Cardiac muscle cell (in vitro differentiated cells and primary cell): ENCODE measurements at regions not wholly inside any gene's neighbourhood (a gene's known extent, or its start where the extent isn't known, plus 50 kb on each side); places are given as distances from the start of the nearest gene placed in this dataset.
A peak's percentile ranks its signal among the peaks of the same experiment; 100 is the strongest.

Experiments
- DNase-seq, 2 donors: peaks; one replicate each; pipeline versions ENCODE4 v3.0.0 to v3.0.0-alpha.2; 2010 to 2017; ENCODE audit warnings: low read depth in 1 of 2, low spot score in 1 of 2
- H3K27ac ChIP-seq: fragments of 200-600 bp; sonication (generic); 2 replicates; pipeline ENCODE4 v1.5.1; 2016
- H3K27me3 ChIP-seq: fragments of 200-600 bp; sonication (generic); 2 replicates; pipeline ENCODE4 v1.6.0; 2016; ENCODE audit warnings: control low read depth
- H3K36me3 ChIP-seq: fragments of 200-600 bp; sonication (generic); 2 replicates; pipeline ENCODE4 v1.5.1; 2016; ENCODE audit warnings: control low read depth
- H3K4me1 ChIP-seq: fragments of 200-600 bp; sonication (generic); 2 replicates; pipeline ENCODE4 v1.8.1; 2017; ENCODE audit warnings: low read depth, mild to moderate bottlenecking, mixed run types
- H3K4me3 ChIP-seq: fragments of 200-600 bp; sonication (generic); 2 replicates; pipeline ENCODE4 v1.5.1; 2016; ENCODE audit warnings: mild to moderate bottlenecking
- H3K9me3 ChIP-seq: fragments of 200-600 bp; sonication (generic); 2 replicates; pipeline ENCODE4 v1.5.1; 2017; ENCODE audit warnings: low read depth, mild to moderate bottlenecking, control low read depth
- TF ChIP-seq, protein P1 (sequence below): IDR thresholded peaks from 2 replicates; pipeline ENCODE4 v1.5.1; 2012; ENCODE audit warnings: low read depth, mild to moderate bottlenecking, low read length

DNA sequence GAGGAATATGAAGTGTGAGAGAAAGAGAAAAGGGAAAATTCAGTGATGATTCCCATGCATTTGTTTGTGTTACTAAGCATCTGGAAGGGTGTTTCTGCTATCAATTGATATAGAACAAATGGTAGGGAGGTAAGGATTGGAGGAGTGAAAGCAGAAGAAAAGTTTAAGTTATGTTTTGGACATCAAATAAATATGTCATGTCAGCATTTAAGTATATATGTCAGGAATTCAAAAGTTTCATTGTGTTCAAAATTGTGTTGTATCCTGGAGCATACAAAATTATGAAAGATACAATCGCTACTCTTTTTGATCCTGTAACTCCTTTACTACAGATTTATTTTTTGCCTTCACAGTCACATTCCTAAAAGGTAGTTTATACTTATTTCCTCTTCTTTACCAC is 885.8 kb downstream of the KCNA4 start:
- no peaks in the 10 kb centered on the region for H3K36me3 ChIP-seq
- TF ChIP-seq, protein P1, sequence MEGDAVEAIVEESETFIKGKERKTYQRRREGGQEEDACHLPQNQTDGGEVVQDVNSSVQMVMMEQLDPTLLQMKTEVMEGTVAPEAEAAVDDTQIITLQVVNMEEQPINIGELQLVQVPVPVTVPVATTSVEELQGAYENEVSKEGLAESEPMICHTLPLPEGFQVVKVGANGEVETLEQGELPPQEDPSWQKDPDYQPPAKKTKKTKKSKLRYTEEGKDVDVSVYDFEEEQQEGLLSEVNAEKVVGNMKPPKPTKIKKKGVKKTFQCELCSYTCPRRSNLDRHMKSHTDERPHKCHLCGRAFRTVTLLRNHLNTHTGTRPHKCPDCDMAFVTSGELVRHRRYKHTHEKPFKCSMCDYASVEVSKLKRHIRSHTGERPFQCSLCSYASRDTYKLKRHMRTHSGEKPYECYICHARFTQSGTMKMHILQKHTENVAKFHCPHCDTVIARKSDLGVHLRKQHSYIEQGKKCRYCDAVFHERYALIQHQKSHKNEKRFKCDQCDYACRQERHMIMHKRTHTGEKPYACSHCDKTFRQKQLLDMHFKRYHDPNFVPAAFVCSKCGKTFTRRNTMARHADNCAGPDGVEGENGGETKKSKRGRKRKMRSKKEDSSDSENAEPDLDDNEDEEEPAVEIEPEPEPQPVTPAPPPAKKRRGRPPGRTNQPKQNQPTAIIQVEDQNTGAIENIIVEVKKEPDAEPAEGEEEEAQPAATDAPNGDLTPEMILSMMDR = no peak
- no peak overlapping the region for H3K27ac ChIP-seq

DNA sequence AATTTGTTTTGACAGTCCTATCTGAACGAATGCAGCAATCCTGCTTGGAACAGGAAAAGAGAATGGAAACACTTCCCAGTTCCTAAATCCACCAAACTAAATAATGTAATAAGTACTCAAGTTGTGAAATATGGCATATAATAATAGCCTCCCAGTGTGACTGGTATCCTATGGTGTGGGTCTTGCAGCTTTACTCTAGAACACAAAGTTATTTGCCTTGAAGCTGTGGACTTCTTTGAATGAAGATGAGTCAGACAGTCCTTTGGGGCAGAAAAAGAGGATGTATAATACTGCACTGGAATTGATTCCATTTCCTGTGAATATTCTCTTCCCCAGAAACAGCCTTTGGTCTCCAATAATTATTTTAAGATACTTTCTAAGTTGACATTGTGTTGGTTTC is 887.0 kb downstream of the KCNA4 start:
- Histone ChIP-seq H3K27ac (no peak overlapping the region), H3K4me3 (no peak overlapping the region), H3K9me3 (no peaks in the 10 kb centered on the region), H3K4me1 (no peaks in the 10 kb centered on the region), H3K27me3 (no peaks in the 10 kb centered on the region), H3K36me3 (no peaks in the 10 kb centered on the region)
- TF ChIP-seq, protein P1 = no peak
- DNase-seq = peak in 1 of 2 donors; percentile 38

More for the DNA sequence above, 885.8 kb downstream of the KCNA4 start:
- DNase-seq = no peak
- Histone ChIP-seq H3K4me3 (no peak overlapping the region), H3K9me3 (no peaks in the 10 kb centered on the region), H3K4me1 (no peaks in the 10 kb centered on the region), H3K27me3 (no peaks in the 10 kb centered on the region)

DNA sequence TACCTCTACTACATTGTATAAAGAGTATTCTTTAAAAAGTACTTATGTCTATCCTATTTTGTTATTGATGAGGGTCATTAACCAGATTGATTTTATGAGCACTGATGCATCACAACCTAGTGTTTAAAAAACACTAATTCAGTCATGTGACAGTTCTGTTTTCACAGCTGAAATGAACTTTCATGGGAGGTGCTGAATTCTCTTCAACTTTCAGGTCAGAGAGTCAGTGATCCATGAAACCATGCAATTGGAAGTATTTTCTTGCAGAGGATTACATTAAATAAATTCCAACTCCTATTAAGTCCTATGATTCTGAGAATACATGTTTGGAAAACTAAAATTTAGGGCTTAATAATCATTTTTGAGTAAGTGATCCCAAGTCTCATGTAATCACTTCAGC is 889.4 kb downstream of the KCNA4 start:
- Histone ChIP-seq H3K4me3 (no peak overlapping the region), H3K27ac (no peak overlapping the region), H3K27me3 (no peaks in the 10 kb centered on the region), H3K36me3 (no peaks in the 10 kb centered on the region), H3K4me1 (no peaks in the 10 kb centered on the region), H3K9me3 (no peaks in the 10 kb centered on the region)
- TF ChIP-seq, protein P1 = no peak
- DNase-seq = no peak

DNA sequence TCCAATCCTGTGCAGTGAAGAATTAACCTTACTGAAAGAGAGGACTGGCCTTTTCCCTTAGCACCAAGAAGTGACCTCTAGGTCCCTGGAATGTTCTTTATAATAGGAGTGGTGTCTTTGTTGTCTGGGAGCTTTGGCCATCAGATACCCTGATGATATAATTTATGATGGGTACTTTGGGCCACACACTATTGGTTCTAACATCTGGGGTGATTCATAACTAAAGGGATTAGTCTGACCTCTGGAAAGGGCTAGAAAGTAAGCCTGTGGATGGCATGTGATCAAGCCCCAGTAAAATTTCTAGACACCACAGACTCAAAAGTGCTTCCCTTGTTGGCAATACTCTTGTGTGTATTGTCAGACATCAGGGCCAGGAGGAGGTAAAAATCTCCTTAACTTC is 891.2 kb downstream of the KCNA4 start:
- no peaks in the 10 kb centered on the region for H3K4me1 ChIP-seq
- no peaks in the 10 kb centered on the region for H3K36me3 ChIP-seq
- no peak overlapping the region for H3K4me3 ChIP-seq
- no peak for DNase-seq
- H3K27ac ChIP-seq = no peak overlapping the region
- H3K9me3 ChIP-seq = no peaks in the 10 kb centered on the region
- no peaks in the 10 kb centered on the region for H3K27me3 ChIP-seq
- TF ChIP-seq, protein P1 = no peak

DNA sequence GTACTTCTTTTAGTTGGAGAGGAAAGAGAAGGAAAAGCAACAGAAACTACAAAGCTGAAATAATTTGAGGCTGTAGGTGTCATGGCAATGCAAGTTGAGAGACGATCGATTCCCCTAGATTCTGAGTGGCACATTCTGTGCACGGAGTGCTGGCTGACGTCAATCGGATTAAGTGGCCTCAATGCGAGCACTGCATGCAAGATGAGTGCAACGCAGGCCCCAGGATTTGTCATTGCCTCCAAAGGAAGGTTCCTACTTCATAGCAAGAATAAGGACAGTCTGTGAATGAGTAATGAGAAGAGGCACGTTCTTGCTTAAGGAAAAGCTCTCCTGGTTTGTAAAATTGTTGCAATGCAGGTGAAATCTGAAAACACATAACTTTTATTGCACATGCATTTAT is 892.4 kb downstream of the KCNA4 start:
- Histone ChIP-seq H3K36me3 (no peaks in the 10 kb centered on the region), H3K4me3 (no peak overlapping the region), H3K27me3 (no peaks in the 10 kb centered on the region), H3K9me3 (no peaks in the 10 kb centered on the region), H3K4me1 (no peaks in the 10 kb centered on the region), H3K27ac (no peak overlapping the region)
- no peak for DNase-seq
- TF ChIP-seq, protein P1 = no peak
